Breast epithelium (tissue), 3 donors: ENCODE measurements at regions not wholly inside any gene's neighbourhood (a gene's known extent, or its start where the extent isn't known, plus 50 kb on each side); places are given as distances from the start of the nearest gene placed in this dataset.

Experiments
- CTCF ChIP-seq, 3 donors: fragments of 450-650 bp; IDR thresholded peaks; one replicate each; pipeline ENCODE4 v1.5.1; 2016 to 2017; ENCODE audit warnings: antibody characterized with exemption in 3 of 3, mild to moderate bottlenecking in 3 of 3, moderate library complexity in 3 of 3
- POLR2A ChIP-seq: fragments of 450-650 bp; IDR thresholded peaks from one replicate; pipeline ENCODE4 v1.6.1; 2016; ENCODE audit warnings: antibody characterized with exemption, mild to moderate bottlenecking, moderate library complexity

GRCh38 chr16:48838349-48838748, 228.4 kb upstream of the N4BP1 start:
- TF ChIP-seq CTCF (IDR thresholded peaks at IDR 0.05), result no peak
- no peak for TF ChIP-seq POLR2A
